ENCODE measurements at regions not wholly inside any gene's neighbourhood (a gene's known extent, or its start where the extent isn't known, plus 50 kb on each side); places are given as distances from the start of the nearest gene placed in this dataset.

DNA sequence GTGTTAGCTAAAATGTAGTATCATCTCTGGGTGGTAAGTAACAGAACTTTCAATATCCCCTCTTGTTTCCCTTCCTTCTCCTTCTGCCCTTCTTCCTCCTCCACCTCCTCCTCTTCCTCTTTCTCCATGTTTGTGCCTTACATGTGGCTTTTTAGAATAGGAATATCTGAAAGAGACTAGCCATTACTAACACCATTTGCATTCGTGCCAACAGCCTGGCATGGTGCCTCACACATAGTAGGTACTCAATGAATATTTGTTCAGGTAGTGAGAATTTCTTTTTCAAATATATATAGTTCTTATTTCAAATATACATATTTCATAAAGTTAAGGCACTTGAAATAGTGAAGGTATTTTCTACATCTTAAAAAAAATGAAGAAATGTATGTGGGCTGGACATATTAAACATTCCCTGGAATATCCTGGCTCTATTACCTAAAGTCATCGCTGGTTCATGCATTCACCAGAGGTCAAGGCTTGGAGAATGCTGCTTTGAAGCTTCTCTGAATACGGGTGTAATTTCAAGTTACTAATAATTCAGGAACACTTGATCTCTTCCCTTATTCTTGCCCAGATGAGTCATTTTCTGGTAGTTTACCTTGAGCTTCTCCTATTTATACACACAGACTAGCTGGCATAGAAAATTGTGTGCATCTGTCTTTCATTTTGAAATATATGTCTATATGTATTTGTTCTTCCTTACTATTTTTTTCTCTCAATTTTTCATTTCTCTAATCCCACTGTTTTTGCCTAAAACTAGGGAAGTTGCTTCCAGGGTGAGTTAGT lies 319.4 kb downstream of the TGFB2 start:
- no peaks in the 10 kb centered on the region for H3K9me3 ChIP-seq (replicated peaks; ENCODE audit: insufficient read depth, low read length)
- no peaks in the 10 kb centered on the region for H3K4me1 ChIP-seq (ENCODE audit: low read length)
- no peak overlapping the region for H2AFZ ChIP-seq (ENCODE audit: low read length)
- DNase-seq: no peak
- no peak for TF ChIP-seq EZH2 (optimal IDR thresholded peaks at IDR 0.05; ENCODE audit: low read depth, low read length)
- TF ChIP-seq EZH2phosphoT487 (IDR thresholded peaks at IDR 0.05; ENCODE audit: low read length): no peak
- no peaks in the 10 kb centered on the region for H3K9me2 ChIP-seq (replicated peaks; ENCODE audit: insufficient read depth, low read length)
- no peak overlapping the region for H3K4me2 ChIP-seq (ENCODE audit: low read depth, low read length)
- no peaks in the 10 kb centered on the region for H3K36me3 ChIP-seq (replicated peaks; ENCODE audit: insufficient read depth, low read length)
- no peaks in the 10 kb centered on the region for H3F3A ChIP-seq (ENCODE audit: insufficient read depth, low read length)
- no peak overlapping the region for H3K4me3 ChIP-seq (ENCODE audit: low read length)
- H3K27me3 ChIP-seq (replicated peaks; ENCODE audit: insufficient read depth, low read length): no peaks in the 10 kb centered on the region
- H3K27ac ChIP-seq (ENCODE audit: low read length): no peak overlapping the region
- no peak overlapping the region for H3K9ac ChIP-seq (ENCODE audit: low read length)
- H4K20me1 ChIP-seq (ENCODE audit: insufficient read depth, low read length): no peaks in the 10 kb centered on the region
- no peaks in the 10 kb centered on the region for H3K79me2 ChIP-seq (ENCODE audit: low read length)

DNA sequence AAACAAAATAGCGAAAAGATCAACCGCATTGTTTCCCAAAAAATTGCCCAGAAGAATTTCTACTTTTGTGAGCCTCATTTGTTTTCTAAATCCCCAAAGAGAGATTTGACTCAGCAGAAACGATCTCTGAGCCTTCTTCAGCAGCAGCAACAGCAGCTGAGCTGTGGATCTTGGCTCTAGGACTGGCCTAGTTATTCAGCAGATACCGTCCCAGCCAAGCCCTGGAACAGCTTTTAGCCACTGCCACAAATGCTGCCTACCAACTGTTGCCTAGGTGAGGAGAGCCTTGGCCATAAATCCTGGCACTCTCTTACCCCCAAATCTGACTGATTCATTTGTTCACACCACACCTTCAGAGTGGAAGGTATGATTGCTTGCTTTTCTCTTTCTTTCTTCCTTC lies 320.1 kb downstream of the TGFB2 start:
- Histone ChIP-seq H3K36me3 (replicated peaks; ENCODE audit: insufficient read depth, low read length) (no peaks in the 10 kb centered on the region), H3K9me3 (replicated peaks; ENCODE audit: insufficient read depth, low read length) (no peaks in the 10 kb centered on the region), H3F3A (ENCODE audit: insufficient read depth, low read length) (no peaks in the 10 kb centered on the region), H3K27me3 (replicated peaks; ENCODE audit: insufficient read depth, low read length) (no peaks in the 10 kb centered on the region), H4K20me1 (ENCODE audit: insufficient read depth, low read length) (no peaks in the 10 kb centered on the region), H3K27ac (ENCODE audit: low read length) (no peak overlapping the region), H3K79me2 (ENCODE audit: low read length) (no peaks in the 10 kb centered on the region), H3K9ac (ENCODE audit: low read length) (no peak overlapping the region), H3K9me2 (replicated peaks; ENCODE audit: insufficient read depth, low read length) (no peaks in the 10 kb centered on the region), H3K4me2 (ENCODE audit: low read depth, low read length) (no peak overlapping the region), H3K4me3 (ENCODE audit: low read length) (no peak overlapping the region), H2AFZ (ENCODE audit: low read length) (no peak overlapping the region), H3K4me1 (ENCODE audit: low read length) (no peaks in the 10 kb centered on the region)
- no peak for DNase-seq
- TF ChIP-seq EZH2phosphoT487 (IDR thresholded peaks at IDR 0.05; ENCODE audit: low read length): no peak
- TF ChIP-seq EZH2 (optimal IDR thresholded peaks at IDR 0.05; ENCODE audit: low read depth, low read length): no peak
- TF ChIP-seq, protein P1, sequence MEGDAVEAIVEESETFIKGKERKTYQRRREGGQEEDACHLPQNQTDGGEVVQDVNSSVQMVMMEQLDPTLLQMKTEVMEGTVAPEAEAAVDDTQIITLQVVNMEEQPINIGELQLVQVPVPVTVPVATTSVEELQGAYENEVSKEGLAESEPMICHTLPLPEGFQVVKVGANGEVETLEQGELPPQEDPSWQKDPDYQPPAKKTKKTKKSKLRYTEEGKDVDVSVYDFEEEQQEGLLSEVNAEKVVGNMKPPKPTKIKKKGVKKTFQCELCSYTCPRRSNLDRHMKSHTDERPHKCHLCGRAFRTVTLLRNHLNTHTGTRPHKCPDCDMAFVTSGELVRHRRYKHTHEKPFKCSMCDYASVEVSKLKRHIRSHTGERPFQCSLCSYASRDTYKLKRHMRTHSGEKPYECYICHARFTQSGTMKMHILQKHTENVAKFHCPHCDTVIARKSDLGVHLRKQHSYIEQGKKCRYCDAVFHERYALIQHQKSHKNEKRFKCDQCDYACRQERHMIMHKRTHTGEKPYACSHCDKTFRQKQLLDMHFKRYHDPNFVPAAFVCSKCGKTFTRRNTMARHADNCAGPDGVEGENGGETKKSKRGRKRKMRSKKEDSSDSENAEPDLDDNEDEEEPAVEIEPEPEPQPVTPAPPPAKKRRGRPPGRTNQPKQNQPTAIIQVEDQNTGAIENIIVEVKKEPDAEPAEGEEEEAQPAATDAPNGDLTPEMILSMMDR (IDR thresholded peaks at IDR 0.05; ENCODE audit: low read length): no peak

DNA sequence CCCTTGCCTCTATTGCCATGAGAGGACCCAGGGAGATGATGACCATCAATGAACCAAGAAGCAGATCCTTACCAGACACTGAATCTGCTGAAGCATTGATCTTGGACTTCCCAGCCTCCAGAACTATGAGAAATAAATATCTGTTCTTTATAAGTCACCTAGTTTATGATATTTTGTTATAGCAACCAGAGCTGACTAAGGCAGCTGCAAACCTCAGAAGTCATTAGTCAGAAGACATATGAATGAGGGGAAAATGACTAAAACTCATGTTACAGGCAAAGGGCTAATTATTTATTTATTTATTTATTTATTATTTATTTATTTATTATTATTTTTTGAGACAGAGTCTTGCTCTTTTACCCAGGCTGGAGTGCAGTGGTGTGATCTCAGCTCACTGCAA lies 321.1 kb downstream of the TGFB2 start:
- Histone ChIP-seq H3K27ac (ENCODE audit: low read length) (no peak overlapping the region), H3F3A (ENCODE audit: insufficient read depth, low read length) (no peaks in the 10 kb centered on the region), H3K4me1 (ENCODE audit: low read length) (no peaks in the 10 kb centered on the region), H3K9me2 (replicated peaks; ENCODE audit: insufficient read depth, low read length) (no peaks in the 10 kb centered on the region), H3K9ac (ENCODE audit: low read length) (no peak overlapping the region), H3K9me3 (replicated peaks; ENCODE audit: insufficient read depth, low read length) (no peaks in the 10 kb centered on the region), H3K27me3 (replicated peaks; ENCODE audit: insufficient read depth, low read length) (no peaks in the 10 kb centered on the region), H4K20me1 (ENCODE audit: insufficient read depth, low read length) (no peaks in the 10 kb centered on the region), H3K4me3 (ENCODE audit: low read length) (no peak overlapping the region), H3K36me3 (replicated peaks; ENCODE audit: insufficient read depth, low read length) (no peaks in the 10 kb centered on the region), H3K4me2 (ENCODE audit: low read depth, low read length) (no peak overlapping the region), H3K79me2 (ENCODE audit: low read length) (no peaks in the 10 kb centered on the region), H2AFZ (ENCODE audit: low read length) (no peak overlapping the region)
- TF ChIP-seq EZH2phosphoT487 (IDR thresholded peaks at IDR 0.05; ENCODE audit: low read length) (no peak), EZH2 (optimal IDR thresholded peaks at IDR 0.05; ENCODE audit: low read depth, low read length) (no peak)
- TF ChIP-seq, protein P1 (IDR thresholded peaks at IDR 0.05; ENCODE audit: low read length): no peak
- DNase-seq: no peak

Measured in MM.1S (cell line).